Stromal cell of bone marrow (primary cell): ENCODE measurements at regions not wholly inside any gene's neighbourhood (a gene's known extent, or its start where the extent isn't known, plus 50 kb on each side); places are given as distances from the start of the nearest gene placed in this dataset.
A peak's percentile ranks its signal among the peaks of the same experiment; 100 is the strongest.

ENCODE experiments used
- DNase-seq: peaks from one replicate; pipeline ENCODE4 v3.0.0-alpha.2; 2012; ENCODE audit warnings: low read depth

DNA sequence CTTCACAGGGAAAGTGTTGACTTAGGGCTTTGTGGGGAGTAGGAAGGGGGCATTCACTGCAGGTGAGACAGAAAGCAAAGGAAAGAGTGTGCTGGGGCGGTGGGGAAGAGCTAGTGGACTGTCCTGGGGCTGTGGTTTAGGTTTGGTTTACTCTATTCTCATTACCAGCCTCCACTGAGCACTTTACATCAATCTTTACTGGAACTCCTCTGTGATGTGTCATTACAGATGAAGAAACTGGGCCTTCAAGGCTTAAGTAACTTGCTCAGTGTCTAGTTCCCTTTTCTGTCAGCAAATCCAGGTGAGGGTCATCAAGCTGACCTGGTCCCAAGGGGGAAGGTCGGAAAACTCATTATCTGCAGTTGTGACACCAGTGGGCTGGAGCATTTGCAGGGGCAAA lies 120.2 kb upstream of the PFN2 start:
- DNase-seq, result no peak

DNA sequence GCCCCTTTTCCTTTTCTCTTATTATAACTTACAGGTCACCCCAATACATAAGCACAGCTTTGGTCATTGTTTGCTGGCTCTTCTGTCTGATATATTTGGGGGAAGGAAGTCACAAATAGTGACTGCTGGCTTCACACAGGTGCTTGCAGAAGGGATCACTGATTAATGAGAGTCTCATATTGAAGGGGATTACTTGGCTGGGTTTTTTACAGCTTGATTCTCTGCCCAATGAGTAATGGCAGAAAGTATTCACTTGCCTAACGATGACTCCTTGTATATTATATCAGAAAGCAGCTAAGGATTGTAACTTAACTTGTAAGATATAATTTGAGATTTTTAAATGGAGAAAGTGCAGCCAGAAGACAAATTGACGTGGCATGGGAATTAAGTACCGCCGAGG lies 119.3 kb upstream of the PFN2 start:
- DNase-seq, result no peak

DNA sequence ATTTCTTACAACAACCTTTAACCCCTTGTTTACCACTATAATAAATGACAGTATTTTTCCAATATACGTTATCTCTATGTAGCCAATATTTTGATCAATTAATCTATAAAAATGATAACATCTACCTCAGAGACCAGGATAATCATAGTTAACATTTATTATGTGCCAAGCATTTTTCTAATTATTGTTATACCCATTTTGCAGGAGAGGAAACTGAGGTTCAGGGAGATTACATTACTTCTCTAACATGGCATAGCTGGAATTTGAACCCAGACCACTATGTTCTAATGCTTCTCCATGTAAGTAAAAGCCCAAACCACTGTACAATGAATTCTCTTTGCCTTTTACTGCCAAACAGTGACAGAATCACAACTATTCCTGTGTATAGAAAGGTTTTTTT lies 113.4 kb upstream of the PFN2 start:
- DNase-seq, result no peak

DNA sequence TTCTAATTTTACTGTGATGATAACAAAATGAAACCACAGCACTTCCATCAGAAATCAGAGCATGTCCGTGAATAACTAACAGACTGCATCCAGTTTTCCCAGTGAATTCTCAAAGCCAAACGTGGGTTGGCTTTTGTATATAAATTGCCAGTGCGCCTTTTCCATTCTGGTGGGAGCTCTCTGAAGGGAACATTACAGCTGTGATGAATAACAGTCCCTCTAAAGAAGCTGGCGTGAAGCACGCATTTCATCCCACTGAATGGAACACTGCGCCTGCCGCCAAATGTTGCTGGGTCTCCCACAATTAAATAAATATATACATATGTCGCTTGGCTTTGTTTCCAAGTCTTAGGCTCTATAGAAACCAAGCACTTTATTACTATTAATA lies 113.0 kb upstream of the PFN2 start:
- peak; percentile 40 for DNase-seq

GRCh38 chr3:150082898-150083654 lies 112.4 kb upstream of the PFN2 start:
- no peak for DNase-seq

- no peak for DNase-seq
Observed at GRCh38 chr3:150081084-150081483, 110.4 kb upstream of the PFN2 start.

DNA sequence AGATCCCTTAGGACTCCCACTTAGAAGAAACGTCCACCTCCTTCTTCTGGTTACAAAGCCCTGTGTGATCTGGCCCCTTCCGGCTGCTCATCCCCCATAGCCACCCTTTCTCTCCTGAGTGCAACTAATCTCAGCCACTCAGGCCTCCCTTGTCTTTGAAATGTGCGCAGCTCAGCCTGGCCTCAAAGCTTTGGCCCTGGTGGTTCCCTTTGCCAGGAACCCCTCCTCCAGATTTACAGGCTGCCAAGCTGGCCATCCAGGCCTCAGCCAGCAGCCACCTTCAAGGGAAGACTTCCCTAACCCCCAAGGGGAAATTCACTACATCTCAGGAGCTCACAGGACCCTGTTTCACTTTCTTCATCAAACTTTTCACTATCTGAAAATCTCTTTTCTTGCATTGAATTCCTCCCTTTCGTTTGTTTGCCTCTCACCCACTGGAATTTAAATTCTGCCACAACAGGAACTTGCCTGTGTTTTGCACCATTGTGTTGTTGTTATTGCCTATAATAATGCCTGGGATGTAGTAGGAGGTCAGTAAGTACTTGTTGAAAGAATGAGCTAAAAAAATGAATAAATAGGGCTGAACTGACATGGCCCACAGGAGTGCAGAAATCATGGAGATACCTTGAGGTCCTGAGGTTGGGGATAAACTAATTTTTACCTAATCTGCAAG lies 109.5 kb upstream of the PFN2 start:
- no peak for DNase-seq

DNA sequence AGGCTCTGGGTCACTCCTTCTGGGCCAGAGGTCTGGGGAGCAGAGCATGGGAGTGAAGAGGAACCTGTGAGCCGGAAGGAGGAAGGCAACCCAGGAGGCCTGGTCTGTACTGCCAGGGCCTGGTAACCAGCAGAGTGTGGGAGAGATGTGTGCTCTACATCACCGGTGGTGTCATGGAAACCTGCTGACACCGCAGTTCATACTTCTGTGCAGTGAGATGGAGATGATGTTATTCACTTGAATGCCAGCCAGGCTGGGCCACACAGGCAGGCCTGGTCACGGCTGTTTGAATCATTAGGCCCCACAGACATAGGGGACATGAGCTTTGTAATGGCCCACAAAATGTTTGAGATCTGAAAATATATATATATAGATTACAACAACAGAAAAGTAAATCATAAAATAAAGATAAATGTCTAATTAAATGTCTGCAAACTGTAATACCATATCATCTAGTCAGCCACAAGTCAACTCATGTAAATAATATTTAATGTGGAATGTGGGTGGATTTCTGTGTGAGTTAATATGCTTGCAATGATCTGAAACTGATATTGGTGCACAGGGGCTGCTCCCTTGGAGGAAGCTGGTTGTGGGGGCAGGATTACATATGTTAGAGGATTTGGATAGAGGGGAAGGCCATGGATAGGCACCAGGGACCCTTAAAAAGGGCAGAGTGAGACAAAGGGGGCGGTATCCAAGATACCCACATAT lies 108.5 kb upstream of the PFN2 start:
- DNase-seq, result peak; percentile 92

DNA sequence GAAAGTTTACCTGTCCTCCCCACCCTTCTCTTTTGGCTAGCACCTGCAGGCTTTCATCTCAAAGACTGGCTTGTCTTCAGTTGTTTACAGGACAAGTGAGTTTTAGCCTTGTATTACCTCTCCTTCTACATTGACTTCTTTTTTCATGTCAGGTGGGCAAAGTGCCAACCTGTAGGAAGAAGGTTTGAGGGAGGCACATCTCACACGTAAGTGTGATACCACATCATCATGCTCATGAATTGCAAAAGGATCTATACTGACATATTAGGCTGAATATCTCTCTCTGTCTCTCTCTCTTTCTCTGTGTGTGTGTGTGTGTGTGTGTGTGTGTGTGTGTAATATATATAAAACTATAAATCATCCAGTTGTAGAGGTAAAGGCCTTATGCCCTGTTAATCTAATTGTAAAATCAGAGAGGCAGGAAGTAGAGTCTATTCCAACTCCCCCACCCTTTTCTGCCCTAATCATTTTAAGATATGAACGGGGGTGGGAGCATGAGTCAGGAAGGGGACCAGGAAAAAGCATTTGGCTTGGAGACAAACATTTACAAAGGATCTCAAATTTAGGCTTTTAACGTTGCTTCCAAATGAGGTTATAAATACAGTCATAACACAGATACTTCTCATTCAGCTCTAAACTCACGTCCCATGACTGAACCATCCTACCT lies 107.0 kb upstream of the PFN2 start:
- no peak for DNase-seq

- DNase-seq, result no peak
Observed at GRCh38 chr3:150077107-150077506, 106.4 kb upstream of the PFN2 start.

GRCh38 chr3:150076443-150076842 lies 105.7 kb upstream of the PFN2 start:
- no peak for DNase-seq

DNA sequence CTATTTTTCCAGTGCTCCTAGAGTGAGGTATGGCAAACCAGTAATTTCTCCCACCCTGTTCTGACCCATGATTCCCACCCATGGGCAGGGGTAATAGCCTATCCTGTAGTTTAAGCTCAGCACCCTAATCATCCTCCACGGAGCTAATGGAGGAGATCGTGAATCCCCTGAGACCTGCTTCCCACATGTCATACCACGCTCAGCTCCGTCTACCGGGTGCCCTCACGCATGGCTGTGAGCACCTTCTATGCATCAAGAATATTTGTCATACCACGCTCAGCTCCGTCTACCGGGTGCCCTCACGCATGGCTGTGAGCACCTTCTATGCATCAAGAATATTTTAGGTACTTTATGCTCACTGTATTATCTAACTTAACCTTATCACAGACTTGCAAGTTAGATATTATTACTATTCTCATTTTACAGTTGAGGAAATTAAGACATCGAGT lies 104.7 kb upstream of the PFN2 start:
- DNase-seq, result no peak

- DNase-seq, result no peak
Observed at GRCh38 chr3:150074697-150075416, 104.2 kb upstream of the PFN2 start.

- DNase-seq, result no peak
Observed at GRCh38 chr3:150074277-150074676, 103.6 kb upstream of the PFN2 start.

- DNase-seq, result no peak
Observed at GRCh38 chr3:150073513-150073912, 102.8 kb upstream of the PFN2 start.

DNA sequence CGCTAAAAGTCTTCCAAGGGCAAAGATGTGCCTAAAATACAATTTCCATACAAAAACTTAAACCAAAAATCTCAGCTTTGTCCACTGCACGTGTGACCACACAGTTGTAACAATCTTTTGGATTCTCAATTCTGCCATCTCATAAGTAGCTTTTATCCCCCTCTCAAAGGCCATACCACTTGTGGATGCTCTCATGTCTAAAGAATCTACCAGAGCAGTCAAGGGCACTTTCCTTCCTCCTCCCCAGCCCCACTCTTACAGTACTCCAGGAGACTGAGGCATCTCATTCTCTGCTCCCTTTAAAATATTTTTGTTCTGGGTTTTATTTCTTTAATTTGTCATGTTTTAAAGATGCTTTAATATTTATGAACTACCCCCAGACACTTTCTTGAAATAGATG lies 102.3 kb upstream of the PFN2 start:
- no peak for DNase-seq

DNA sequence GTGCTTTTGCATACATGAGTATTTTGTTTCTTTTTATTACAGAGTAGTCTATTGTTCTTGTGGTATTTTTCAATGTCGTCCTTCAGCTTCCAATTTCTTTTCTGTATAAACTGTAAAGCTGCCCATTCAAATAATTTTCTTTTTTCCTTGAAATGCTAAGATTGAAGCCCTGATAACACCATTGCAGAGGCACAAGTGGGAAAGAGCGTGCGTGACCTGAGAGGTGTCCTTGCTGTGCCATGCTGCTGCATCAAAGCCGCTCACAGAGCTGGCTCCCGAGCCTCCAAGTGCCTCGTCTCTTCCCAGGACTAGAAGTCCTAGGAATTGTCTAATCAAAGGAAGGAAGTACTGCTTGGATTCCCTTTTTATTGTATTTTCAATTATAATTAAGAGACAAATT lies 101.9 kb upstream of the PFN2 start:
- no peak for DNase-seq

- no peak for DNase-seq
Observed at GRCh38 chr3:150070271-150070670, 99.6 kb upstream of the PFN2 start.

DNA sequence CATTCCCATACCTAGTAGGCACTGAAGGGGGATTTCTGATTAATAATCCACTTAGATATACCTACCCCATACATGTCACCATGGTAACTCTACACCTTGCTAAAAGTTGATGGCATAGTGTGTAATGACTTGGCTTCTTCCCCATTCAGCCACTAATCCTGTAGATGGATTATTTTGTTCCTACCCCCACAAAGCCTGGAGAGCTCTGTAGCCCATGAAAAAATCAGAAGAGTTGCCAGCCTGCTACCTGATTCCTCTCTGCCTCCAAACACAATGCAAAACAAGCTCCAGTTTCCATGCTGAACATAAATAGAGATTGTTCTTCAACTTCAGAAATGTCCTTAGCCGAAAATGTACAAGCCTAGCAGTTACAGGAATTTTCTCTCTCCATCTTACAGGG lies 98.9 kb upstream of the PFN2 start:
- no peak for DNase-seq

DNA sequence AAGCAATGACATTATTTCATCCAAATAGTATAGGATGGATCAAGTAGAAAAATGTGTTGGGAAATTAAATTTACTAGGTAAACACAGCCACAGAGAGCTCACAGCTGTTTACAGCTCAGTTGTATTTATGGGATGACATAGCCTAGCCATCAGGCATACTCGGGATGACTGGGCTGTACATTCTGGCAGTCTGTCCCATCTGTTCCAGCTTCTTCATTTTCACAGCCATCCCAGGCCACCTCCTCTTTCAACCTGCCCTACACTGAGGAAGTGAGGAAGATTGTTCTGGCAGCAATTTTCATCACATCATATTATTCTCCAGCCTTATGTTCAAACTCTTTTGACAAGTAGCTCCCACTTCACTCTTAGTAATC lies 98.4 kb upstream of the PFN2 start:
- DNase-seq, result no peak

GRCh38 chr3:150068440-150069153 lies 97.9 kb upstream of the PFN2 start:
- DNase-seq, result no peak
